IPS-NIHi7 (cell line): ENCODE measurements at regions not wholly inside any gene's neighbourhood (a gene's known extent, or its start where the extent isn't known, plus 50 kb on each side); places are given as distances from the start of the nearest gene placed in this dataset.
"Not testable (repeated sequence)": the region's sequence is repeated elsewhere in the genome, so short reads cannot be mapped to it uniquely, and the experiment has no call there.

Experiments
- DNase-seq: peaks from one replicate; pipeline ENCODE4 v3.0.0; 2012; ENCODE audit warnings: mixed read lengths; ENCODE audit errors: extremely low spot score

GRCh38 chr18:28522236-28522635, 345.3 kb upstream of the CDH2 start:
- DNase-seq, result no peak

DNA sequence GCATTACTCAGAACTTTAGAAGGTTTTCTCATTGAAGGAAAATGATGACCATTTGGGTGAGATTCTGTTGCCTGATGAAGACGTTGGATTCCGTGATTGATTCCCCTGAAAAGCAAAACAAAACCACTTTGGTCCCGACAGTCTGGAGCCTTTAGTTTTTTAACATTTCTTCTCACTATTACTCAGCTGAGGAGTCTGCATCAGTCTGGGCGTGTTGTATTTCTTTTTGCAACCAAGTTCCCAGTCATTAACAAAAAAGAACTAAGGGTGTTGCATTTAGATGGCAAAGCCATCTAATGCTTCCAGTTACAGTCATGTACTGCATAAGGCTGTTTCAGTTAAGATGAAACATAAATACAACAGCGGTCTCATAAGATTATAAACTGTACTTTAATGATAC, 343.1 kb upstream of the CDH2 start:
- no peak for DNase-seq

DNA sequence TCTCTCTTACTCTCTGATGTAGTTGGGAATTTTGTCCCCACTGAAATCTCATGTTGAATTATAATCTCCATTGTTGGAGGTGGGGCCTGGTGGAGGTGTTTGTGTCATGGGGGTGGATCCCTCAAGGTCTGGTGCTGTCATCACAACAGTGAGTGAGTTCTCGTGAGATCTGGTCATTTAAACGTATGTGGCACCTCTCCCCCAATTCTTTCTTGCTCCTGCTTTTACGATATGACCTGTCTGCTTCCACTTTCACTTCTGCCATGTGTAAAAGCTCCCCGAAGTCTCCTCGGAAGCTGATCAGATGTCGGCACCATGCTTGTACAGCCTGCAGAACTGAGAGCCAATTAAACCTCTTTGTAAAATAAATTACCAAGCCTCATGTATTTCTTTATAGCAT, 337.8 kb upstream of the CDH2 start:
- DNase-seq, result no peak

- DNase-seq, result no peak
These were observed 335.4 kb upstream of the CDH2 start for GRCh38 chr18:28512357-28512756.

- no peak for DNase-seq
These were observed 334.5 kb upstream of the CDH2 start for GRCh38 chr18:28511413-28511821.

DNA sequence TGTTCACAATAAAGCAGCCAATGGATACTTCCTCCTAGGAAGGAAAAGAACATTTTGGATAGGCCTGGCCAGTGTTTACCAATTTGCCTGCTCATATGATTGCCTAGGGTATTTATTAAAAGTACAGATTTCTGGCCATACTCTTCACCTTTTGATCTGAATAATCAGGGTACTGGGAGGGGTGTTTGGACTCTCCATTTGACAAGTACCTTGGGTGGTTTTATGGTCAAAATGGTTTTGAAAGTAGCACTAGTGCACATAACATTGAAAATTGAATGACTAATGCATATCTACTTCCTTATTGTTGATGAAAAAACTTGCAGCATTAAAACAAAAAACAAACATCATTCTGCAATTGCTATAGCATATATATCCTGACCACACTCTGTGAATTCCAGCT, 333.3 kb upstream of the CDH2 start:
- no peak for DNase-seq

DNA sequence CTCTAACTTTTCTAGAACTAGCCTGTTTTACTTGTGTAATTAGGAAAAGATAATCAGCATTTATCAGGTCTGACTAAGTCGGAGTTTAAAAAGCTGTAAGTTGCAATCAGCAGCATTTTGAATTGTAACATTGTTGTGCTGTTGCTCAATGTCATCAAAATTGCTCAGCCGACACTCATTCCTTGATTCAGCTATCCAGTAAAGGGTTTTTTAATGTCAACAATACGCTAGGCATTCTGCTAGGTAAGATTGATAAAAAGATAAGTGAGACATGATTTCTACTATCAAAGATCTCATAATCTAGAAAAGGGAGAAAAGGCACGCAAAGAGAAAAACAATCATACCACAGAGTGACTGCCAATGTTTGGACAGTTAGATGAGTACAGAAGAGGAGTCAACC, 327.1 kb upstream of the CDH2 start:
- no peak for DNase-seq

DNA sequence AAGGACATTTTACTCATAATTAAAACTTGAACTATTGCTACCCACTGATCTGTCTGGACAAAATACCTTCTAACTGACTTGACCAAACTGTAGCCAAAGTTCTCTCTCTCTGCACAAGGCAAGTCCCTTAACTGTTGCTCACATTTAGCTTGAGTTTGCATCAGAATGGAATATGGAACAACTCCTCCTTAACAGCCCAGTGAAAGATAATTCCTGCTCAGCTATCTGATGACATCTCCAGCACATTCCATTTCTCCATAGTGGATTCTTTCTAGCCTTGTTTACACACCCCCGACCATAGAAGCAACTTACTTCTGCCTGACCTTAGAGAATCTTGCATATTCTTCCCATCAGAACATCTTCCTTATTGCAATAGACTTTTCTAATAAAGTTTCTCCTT, 317.2 kb upstream of the CDH2 start:
- DNase-seq, result no peak

- no peak for DNase-seq
These were observed 309.0 kb upstream of the CDH2 start for GRCh38 chr18:28485918-28486317.

GRCh38 chr18:28485210-28485801, 308.4 kb upstream of the CDH2 start:
- no peak for DNase-seq

DNA sequence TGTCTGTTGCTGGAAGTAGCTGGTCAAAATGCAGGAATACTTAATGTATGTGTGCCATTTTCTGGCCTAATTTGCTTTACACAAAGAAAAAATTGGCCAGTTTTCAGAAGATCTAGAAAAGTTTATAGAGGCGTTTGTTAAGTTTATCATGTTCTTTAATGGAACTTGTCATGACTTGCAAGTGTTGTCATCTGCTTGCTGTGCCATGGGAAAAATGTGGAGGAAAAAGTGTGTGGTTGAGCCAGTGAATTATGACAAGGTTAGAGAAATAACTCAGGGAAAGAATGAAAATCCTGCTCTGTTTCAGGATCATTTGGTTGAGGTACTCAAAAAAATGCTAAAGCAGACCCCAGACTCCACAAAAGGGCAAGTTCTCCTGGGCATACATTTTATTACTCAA, 301.6 kb upstream of the CDH2 start:
- no peak for DNase-seq

DNA sequence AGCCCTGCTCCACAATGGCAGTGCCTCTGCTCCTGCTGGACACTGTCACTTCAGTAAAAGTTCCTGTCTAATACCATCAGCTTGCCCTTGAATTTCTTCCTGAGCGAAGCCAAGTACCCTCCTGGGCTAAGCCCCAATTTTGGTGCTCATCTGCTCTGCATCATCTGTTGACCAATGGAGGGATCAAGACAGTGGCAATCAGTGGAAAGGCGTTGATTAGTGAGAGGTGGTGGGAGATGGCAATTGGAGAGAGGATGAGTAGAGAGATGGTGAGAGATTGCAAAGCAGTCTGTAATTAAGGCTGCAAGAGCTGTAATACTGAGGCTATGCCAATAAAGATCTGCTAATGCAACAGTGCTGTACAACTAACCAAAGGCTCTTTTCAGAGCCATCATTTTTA, 299.4 kb upstream of the CDH2 start:
- DNase-seq, result no peak

- peak; percentile 12 for DNase-seq
These were observed 293.0 kb upstream of the CDH2 start for GRCh38 chr18:28469946-28470345.

GRCh38 chr18:28468901-28469300, 292.0 kb upstream of the CDH2 start:
- no peak for DNase-seq

GRCh38 chr18:28466204-28466603, 289.3 kb upstream of the CDH2 start:
- no peak for DNase-seq

GRCh38 chr18:28459587-28459986, 282.7 kb upstream of the CDH2 start:
- DNase-seq, result no peak

DNA sequence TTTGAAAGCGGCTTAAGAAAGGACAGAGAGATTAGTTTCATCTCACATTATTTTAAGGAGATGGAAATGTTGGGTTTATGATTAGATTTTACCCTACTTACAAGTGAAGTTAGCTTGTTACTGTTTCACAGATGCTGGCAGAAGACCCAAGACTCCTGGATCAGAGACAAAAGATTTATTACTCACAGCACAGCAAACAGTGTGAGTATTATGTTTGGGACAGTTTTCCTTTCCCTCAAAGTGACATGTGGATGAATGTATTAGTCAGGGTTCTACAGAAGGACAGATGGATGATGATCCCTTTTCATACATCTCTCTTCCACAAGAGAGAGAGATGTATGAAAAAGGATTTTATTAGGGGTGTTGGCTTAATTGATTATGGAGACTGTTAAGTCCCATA, 281.8 kb upstream of the CDH2 start:
- DNase-seq, result no peak

GRCh38 chr18:28457784-28458183, 280.9 kb upstream of the CDH2 start:
- DNase-seq, result no peak

- DNase-seq, result no peak
These were observed 279.0 kb upstream of the CDH2 start for GRCh38 chr18:28455971-28456370.

GRCh38 chr18:28439870-28440269, 262.9 kb upstream of the CDH2 start:
- DNase-seq, result no peak

GRCh38 chr18:28438381-28438780, 261.5 kb upstream of the CDH2 start:
- no peak for DNase-seq

GRCh38 chr18:28432339-28432738, 255.4 kb upstream of the CDH2 start:
- DNase-seq, result no peak

GRCh38 chr18:28425886-28426285, 249.0 kb upstream of the CDH2 start:
- DNase-seq, result no peak

DNA sequence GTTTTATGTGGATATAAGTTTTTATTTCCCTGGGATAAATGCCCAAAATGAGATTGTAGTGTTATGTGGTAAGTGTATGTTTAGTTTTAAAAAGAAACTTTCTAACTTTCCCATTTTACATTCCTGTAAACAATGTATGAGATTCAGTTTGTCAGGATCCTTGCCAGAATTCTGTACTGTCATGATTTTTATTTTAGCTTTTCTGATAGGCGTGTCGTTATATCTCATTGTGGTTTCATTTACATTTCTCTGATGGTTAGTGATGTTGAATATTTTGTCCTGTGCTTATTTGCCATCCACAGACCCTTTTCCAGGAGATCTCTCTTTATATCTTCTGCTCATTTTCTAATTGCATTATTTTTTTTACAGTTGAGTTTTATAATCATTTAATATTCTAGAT, 245.6 kb upstream of the CDH2 start:
- no peak for DNase-seq

GRCh38 chr18:28421950-28422349, 245.0 kb upstream of the CDH2 start:
- DNase-seq, result not testable (repeated sequence)
